ENCODE measurements at regions not wholly inside any gene's neighbourhood (a gene's known extent, or its start where the extent isn't known, plus 50 kb on each side); places are given as distances from the start of the nearest gene placed in this dataset.

DNA sequence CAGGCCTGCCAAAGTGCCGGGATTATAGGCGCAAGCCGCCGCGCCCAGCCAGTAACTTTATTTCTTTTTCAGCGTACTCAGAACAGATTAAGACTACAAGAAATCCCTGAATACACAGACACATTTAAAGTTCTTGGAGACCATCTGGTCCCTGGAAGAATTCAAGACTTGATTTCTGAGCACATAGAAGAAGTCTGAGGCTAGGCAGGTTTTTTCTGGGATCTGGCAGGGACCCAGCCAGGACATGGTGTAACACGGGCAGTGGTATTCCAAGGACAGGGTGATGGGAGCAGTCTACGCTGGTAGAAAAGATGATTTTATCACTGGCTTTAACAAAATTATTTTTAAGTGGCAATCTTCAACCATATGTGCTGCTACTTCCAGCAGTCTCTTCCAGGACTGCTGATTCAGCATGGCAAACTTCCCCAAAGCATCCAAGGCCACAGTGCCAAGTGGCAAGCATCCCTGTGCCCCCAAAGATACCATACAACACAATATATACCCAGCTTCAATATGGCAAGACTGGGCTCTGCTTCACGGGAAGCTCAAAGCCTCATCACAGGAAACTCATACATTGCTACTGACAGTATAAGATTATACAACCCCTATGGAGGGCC, 105.2 kb upstream of the OR5AK2 start (continued):
- TF ChIP-seq, protein P1, sequence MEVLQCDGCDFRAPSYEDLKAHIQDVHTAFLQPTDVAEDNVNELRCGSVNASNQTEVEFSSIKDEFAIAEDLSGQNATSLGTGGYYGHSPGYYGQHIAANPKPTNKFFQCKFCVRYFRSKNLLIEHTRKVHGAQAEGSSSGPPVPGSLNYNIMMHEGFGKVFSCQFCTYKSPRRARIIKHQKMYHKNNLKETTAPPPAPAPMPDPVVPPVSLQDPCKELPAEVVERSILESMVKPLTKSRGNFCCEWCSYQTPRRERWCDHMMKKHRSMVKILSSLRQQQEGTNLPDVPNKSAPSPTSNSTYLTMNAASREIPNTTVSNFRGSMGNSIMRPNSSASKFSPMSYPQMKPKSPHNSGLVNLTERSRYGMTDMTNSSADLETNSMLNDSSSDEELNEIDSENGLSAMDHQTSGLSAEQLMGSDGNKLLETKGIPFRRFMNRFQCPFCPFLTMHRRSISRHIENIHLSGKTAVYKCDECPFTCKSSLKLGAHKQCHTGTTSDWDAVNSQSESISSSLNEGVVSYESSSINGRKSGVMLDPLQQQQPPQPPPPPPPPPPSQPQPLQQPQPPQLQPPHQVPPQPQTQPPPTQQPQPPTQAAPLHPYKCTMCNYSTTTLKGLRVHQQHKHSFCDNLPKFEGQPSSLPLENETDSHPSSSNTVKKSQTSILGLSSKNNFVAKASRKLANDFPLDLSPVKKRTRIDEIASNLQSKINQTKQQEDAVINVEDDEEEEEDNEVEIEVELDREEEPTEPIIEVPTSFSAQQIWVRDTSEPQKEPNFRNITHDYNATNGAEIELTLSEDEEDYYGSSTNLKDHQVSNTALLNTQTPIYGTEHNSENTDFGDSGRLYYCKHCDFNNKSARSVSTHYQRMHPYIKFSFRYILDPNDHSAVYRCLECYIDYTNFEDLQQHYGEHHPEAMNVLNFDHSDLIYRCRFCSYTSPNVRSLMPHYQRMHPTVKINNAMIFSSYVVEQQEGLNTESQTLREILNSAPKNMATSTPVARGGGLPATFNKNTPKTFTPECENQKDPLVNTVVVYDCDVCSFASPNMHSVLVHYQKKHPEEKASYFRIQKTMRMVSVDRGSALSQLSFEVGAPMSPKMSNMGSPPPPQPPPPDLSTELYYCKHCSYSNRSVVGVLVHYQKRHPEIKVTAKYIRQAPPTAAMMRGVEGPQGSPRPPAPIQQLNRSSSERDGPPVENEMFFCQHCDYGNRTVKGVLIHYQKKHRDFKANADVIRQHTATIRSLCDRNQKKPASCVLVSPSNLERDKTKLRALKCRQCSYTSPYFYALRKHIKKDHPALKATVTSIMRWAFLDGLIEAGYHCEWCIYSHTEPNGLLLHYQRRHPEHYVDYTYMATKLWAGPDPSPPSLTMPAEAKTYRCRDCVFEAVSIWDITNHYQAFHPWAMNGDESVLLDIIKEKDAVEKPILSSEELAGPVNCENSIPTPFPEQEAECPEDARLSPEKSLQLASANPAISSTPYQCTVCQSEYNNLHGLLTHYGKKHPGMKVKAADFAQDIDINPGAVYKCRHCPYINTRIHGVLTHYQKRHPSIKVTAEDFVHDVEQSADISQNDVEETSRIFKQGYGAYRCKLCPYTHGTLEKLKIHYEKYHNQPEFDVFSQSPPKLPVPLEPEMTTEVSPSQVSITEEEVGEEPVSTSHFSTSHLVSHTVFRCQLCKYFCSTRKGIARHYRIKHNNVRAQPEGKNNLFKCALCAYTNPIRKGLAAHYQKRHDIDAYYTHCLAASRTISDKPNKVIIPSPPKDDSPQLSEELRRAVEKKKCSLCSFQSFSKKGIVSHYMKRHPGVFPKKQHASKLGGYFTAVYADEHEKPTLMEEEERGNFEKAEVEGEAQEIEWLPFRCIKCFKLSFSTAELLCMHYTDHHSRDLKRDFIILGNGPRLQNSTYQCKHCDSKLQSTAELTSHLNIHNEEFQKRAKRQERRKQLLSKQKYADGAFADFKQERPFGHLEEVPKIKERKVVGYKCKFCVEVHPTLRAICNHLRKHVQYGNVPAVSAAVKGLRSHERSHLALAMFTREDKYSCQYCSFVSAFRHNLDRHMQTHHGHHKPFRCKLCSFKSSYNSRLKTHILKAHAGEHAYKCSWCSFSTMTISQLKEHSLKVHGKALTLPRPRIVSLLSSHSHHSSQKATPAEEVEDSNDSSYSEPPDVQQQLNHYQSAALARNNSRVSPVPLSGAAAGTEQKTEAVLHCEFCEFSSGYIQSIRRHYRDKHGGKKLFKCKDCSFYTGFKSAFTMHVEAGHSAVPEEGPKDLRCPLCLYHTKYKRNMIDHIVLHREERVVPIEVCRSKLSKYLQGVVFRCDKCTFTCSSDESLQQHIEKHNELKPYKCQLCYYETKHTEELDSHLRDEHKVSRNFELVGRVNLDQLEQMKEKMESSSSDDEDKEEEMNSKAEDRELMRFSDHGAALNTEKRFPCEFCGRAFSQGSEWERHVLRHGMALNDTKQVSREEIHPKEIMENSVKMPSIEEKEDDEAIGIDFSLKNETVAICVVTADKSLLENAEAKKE (CRISPR knock-in tag; IDR thresholded peaks at IDR 0.05): no peak
- TF ChIP-seq POLR2AphosphoS5 (IDR thresholded peaks at IDR 0.05; ENCODE audit: low read depth) (no peak), ZNF114 (CRISPR knock-in tag; IDR thresholded peaks at IDR 0.05) (no peak), ZNF331 (CRISPR knock-in tag; IDR thresholded peaks at IDR 0.05; ENCODE audit: low read depth) (no peak), JUNB (IDR thresholded peaks at IDR 0.05; ENCODE audit: unreplicated experiment) (no peak)

DNA sequence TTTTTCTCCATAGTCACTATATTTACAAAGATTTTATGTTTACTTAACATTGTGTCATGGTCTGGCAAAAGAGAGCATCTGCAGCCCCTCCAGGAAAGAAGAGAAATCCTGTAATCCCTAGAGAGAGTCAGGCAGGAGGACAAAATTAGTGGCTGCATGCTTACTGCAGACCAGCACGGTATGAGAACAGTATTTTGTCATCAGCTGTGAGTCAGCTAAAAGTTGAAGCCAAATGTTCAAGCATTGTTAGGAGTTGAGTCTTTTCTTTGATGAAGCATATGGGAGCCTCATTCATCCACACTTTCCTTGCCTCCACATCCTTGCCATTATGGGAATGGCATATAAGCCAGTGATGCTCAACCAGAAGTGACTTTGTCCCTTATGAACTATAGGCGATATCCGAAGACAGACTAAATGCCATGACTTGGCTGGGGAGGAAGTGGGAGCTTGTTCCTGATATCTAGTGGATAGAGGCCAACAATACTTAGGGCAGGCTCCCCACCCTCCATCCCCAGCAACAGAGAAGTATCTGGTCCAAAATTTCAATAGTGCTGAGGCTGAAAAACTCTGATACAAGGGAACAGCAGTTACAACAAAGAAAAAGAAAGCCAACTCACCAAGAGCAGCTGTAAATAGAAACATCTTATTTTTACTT, 112.0 kb upstream of the OR5AK2 start:
- Mint-ChIP-seq H3K27ac (no peak overlapping the region; the same call in 1 of the 2 replicates), H3K27me3 (ENCODE audit: insufficient read depth, low read depth, poor library complexity) (peaks cover 3% of the 10 kb centered on the region), H3K4me3 (no peak overlapping the region), H3K4me1 (no peaks in the 10 kb centered on the region), H3K9me3 (peaks cover 18% of the 10 kb centered on the region), H3K36me3 (ENCODE audit: low read depth) (0 out of 3 replicates have a peak, but pooled peaks cover 2% of the 10 kb centered on the region)
- Histone ChIP-seq H3K27ac (ENCODE audit: low read depth) (no peak overlapping the region), H3K4me3 (no peak overlapping the region), H4K20me1 (replicated peaks; ENCODE audit: insufficient read depth) (no peaks in the 10 kb centered on the region), H3K4me1 (ENCODE audit: insufficient read depth) (no peaks in the 10 kb centered on the region), H3F3A (replicated peaks; ENCODE audit: low read depth) (no peaks in the 10 kb centered on the region), H3K36me3 (ENCODE audit: insufficient read depth) (no peaks in the 10 kb centered on the region; the same call in 1 of the 2 replicates), H2AFZ (peak overlapping the region; percentile 80; the same call in 1 of the 2 replicates), H3K4me2 (no peak overlapping the region), H3K79me2 (replicated peaks; ENCODE audit: insufficient read depth) (no peaks in the 10 kb centered on the region), H3K27me3 (ENCODE audit: insufficient read depth) (no peaks in the 10 kb centered on the region), H3K9me2 (ENCODE audit: insufficient read depth) (peaks cover 6% of the 10 kb centered on the region; the same call in 1 of the 2 replicates)
- no peak for DNase-seq (ENCODE audit: low spot score)
- no peak for ATAC-seq
- TF ChIP-seq, protein P1 (CRISPR knock-in tag; IDR thresholded peaks at IDR 0.05): no peak
- TF ChIP-seq NANOG (IDR thresholded peaks at IDR 0.05; ENCODE audit: borderline replicate concordance): no peak

Data from GM23338 (cell line).